NCI-H82 (cell line): ENCODE measurements at regions not wholly inside any gene's neighbourhood (a gene's known extent, or its start where the extent isn't known, plus 50 kb on each side); places are given as distances from the start of the nearest gene placed in this dataset.

Experiments used
- DNase-seq: peaks from one replicate; lab custom pipeline; 2025; lab: John Stamatoyannopoulos, UW

DNA sequence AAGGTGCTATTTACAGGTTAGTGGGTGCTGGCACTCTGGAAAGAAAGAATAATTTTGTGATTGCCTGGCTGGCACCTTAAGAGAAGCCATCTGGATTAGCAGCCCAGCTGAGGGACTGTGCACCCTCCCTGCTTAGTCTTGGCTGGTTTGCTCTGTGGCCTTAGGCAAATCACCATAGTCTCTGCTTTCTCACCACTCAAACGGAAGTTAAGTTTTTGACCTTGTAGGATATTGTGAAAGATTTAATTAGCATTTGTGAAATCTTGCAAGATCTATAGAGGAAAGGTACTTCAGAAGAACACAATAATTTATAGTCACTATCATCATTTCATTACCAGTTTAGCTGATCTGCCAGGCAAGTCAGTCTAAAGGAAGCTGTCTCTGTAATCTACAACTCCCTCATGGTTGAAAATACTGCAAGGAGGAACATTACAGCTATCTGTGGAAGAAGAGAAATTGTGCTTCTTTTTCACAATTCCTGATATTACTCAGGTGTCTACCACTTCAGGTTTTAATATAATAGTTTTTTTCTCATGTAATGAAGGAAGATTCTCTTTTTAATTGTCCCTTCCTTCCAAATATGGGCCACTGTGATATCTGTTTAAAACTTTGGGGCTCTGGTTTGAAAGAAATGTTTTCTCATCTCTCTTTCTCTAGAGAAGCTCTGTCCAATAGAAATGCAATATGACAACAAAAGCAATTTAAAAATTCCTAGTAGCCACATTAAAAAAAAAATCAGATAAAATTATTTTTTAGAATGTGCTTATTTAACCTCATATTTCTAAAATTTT is 219.6 kb downstream of the PTEN start:
- DNase-seq: peak; percentile 3

DNA sequence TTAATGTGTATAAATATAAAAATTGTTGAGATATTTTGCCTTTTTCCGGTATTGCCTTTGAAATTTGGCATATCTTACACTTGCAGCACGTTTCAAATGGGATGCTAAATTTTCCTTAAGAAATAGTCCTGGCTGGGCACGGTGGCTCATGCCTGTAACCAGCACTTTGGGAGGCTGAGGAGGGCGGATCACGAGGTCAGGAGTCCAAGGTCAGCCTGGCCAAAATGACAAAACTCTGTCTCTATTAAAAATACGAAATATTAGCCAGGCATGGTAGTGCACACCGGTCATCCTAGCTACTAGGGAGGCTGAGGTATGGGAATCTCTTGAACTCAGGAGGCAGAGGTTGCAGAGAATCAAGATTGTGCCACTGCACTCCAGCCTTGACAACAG is 220.2 kb downstream of the PTEN start:
- DNase-seq: no peak

DNA sequence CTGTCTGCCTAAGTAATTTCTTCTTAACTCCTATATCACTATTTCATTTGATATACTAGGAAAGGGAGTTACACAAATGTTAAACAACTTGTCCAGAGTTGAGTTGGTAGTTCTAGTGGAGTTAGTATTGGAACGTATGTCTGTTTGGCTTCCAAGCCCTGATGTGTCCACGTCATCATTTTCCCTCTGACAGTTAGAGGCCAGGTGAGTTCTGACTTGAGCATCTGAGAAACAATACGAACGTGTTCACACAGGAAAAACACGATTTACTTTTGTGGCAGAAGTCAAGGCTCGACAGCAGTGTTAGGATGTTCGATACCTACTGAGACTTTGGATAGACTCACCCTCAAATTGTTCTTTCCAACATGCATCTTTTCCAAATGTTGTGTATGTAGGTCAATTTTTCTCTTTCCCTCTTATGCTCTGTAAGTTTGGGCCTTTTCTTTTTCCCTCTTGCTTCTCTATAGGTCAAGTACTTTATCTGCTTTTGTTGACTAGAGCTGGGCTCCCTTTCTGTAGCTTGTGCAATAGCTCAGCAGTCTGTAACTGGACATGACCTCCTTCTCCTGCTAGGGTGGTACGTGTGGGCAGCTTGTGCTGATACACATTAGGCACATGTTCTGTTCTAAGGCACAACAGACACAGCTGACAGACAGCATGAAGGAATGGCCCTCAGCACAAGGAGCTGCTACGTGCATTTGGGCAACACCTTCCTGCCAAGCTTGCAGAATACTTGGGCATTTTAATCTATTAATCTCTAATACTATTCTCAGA is 222.9 kb downstream of the PTEN start:
- DNase-seq: no peak

DNA sequence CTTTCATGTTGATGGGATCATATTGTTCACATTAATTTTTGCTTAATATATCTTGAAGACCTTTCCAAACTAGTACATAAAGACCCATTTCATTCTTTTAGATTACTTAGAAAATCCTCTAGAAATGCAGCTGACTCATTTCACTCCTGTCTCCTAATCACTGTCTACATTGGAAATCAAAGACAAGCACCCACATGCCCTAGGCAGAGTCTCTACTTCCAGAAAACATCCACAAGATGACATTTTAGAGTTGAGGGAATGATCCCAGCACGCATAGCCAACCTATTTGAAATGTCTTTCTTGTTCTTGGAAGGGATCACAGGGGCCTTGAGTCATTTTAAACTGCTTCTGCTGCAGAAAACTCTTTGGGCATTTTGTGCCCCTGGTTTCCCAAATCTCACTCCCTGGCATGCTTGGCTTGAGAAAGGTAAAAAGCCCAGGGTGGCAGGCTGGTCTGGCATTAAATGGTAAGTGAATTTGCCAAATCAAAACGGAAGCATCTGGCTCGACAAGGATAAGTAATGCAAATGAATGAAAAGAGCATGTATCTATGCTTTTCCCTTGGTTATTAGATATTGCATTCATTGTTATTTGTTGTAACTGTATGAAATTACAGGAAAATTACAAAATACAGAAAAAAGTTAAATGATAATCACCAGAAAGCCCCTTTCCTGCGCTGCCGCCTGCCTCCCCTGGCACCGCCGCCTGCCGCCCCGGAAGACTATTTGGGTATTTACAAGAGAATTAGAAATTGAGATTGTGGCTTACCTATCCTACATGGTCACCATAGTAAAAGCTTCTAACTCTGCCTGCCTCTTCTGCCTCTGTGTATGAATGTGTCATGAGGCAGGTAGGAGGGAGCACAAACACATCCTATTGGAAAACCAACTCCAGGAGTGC is 225.3 kb downstream of the PTEN start:
- DNase-seq: no peak

DNA sequence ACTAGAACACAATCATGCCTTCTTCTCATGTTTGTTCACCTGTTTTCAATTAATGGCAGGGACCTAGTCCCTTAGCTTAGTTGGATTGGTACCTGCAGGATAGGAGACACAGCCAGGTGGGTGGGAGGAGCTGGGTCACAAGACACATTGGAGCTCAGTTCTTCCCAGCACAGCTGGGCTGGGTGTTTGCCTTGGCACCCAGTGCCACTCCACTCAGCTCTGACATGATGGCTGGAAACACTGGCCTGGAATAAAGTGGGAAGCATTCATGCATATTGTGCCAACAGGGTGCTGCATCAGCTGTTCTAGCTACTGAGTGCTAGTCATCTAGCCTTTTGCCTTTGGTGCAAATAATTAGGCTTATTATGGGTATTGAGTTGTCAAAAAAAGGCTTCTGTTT is 226.1 kb downstream of the PTEN start:
- DNase-seq: no peak

DNA sequence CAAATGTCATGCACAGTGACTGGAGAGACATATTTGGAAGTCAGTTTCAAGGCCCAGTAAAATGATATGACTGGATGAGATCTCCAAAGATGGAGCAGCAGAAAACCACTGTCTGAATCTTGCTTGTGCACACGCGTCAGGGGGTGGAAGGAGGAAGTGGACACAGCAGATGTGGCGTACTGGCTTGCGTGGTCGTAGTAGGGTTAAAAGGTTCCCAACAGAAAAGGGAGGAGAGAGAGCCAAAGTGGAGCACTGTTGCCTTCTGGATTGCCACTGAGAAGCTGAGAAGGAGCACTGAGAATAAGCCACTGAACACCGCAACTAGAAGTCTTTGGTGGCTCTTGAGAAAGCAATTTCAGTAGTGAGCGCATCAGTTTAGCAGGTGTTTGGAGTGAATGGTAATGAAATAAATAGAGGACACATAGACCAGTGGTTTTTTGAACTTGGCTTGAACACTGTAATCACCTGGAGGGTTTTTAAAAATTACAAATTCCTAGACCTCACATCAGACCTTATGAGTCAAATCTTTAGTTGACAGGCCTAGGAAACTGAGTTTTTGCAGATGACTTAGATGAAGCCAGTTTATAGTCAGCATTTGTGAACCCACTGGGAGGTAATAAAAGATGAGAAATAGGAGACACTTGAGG is 227.3 kb downstream of the PTEN start:
- no peak for DNase-seq

DNA sequence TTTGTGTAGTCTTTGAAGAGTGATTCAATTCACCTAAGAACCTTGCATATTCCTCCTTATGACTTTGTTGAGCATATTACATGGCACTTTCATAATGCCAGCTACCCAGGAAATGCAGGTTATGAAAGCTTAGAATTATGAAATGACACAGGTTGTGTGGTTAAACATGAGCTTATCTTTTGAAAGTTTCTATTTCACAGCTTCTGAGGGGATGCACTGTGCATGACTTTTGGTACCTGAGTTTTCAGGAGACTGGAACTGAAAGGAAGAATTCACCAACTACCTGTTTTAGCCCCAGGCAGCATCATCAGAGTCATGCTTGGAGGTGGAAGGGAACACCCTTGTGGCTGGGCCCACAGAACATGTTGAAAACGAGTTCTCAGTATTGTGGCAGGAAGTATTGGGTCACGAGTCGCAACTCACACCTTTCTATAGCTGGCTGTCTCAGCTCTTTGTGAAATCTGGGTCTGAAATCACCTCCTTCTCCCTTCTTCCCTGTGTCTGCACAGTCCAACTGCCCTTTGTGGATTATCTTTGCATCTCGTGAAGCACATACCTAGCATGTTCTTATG is 228.2 kb downstream of the PTEN start:
- DNase-seq: no peak

DNA sequence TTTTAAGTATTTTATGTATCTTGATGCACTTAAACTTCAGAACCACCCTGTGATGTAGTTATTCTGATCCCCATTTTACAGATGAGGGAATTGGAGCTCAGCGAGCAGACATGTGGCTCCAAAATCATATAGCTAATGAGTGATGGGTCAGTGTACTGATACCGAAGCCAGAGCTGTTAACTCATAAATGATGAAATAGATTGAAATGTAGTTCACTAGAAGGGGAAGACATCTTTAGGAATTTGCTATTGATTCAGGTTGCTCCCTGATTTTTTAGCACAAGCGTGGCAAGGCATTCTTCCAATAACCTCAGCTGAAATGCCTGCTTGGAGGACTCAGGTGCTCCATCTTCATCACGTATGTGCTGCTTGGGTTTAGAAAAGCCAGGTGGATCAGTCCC is 228.8 kb downstream of the PTEN start:
- DNase-seq: no peak

DNA sequence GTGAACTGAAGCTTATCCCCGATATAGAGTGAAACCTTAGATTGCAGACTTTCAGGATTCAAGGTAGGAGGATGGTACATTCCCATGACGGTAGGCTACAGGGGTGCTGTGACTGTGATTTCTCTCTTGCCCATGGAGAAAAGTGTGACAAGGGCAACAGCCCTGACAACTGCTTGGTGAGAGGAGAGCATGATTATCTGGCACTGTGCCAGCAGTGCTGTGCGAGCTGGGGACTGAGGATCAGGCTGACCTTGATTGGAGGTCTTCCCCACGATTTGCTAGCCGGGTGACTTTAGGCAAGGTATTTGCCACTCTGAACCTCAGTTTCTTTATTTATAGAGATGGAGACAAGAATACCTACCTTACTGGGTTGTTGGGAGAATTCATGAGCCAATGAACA is 229.5 kb downstream of the PTEN start:
- peak; percentile 84 for DNase-seq

DNA sequence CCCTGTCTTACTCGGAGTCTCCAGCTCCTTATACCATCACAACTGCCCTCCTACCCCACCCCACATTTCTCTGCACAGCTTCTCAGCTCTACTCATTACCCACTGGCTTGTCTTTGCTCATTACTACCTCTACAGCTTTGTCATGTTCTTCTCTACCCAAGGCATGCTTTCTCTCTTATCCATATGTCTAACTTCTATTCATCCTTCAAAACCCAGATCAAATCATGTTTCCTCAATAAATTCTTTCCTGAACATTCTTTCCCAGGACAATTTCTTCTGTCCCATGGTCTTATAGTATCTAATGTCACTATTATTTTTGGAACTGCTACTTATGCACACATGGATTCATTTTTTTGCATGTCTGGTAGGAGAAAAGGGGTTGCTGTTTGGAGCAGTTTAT is 231.4 kb downstream of the PTEN start:
- DNase-seq: no peak

DNA sequence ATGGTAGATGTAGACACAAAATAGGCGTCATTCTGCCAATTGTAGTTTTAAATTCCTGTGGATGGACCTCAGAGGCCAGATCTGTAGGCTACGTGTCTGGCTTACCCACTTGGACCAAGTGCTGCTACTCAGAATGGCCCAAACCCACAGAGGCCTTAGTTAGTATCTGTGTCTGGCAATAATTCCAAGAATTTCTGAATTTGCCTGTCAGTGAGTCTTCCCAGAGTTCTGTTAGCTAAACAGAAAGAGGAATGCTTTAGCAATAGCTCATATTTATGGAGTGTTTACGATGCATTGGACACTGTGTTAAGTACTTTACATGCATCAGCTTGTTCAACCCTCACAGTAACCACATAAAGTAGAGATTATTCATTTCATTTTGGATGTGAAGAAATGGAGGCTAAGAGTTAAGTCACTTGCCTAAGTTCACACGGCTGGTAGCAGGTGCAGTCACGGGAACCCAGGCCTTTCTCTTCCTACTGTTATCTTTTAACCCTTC is 231.8 kb downstream of the PTEN start:
- no peak for DNase-seq

DNA sequence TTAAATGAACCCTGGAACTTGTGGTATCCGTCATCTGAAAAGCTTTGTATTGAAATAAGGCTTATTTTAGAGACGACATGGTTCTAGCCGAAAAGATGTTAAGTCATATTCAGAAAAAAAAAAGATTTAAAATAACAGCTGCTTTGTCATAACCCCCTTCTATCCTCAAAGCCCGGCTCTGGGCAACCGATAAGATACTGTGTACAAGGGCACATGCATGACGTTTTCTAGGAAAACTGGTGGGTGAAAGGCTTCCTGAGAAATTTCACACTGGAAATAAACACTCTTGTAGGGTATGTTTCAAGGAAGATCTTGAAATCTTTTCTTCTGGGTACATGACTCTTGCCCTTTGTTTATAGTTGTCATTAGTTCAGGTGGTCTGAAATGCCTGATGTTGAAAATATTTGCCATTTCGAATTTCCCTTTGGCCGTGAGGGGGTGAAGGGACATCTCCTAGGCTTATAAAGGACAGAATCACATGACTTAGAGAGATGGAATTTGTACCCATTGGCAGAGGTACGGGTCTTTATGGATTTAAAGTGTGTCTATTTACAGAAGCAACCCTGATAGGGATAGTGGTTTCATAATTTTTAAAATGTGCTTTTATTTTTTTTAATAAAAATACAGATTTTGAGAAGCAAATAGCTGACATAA is 232.5 kb downstream of the PTEN start:
- DNase-seq: no peak

DNA sequence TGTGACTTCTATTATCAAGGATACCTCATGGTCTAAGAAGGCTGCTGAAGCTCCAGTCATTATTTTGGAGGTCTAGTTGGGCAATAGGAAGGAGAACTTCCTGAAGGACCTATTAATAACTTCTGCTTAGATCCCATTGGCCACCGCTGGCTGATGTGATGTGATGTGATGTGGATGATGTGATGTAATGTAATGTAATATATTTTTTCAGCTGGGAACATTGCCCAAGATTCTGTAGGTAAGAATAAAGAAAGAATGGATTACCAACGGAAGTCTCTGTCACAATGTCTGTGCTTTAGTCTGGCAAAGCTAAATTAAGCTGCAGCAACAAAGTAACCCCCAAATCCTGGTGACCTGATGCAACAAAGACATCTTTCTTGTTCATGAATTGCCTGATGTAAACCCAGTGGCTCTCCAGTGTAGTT is 233.7 kb downstream of the PTEN start:
- no peak for DNase-seq

DNA sequence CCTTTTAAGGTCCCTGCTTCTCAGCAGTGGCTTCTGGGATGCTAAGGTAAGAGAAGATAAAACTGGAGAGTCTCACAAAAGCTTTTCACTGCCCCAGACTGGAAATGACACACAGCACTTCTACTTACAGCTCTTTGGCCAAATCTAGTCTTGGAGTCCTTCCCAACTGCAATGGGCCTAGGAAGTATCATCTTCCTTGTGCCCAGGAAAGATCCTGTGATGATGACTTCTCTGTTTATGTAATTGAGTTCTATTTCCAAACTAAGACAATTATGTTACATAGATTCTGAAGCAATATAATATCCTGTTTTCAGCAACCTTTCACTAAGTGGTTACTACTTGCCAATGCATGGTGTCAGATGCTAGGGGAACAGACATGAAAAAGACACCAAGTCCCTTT is 234.1 kb downstream of the PTEN start:
- DNase-seq: no peak

DNA sequence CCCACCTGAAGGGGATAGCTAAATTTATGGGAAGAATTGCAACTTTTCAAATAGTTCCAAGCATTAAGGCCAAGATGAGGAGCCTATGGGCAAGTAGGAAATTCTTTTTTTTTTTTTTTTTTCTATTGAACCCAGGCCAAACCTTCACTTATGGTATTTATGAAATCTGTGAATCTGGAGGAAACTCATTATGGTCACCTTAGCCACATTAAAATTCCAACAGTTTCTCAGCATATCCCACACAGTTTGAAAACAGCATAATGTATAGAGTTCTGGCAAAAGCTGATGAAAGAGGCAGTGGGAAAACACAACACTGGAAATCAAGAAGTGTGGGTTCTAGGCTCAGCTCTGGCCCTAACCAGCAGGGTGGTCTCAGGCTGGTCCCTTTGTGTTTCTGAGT is 236.9 kb downstream of the PTEN start:
- DNase-seq: no peak

DNA sequence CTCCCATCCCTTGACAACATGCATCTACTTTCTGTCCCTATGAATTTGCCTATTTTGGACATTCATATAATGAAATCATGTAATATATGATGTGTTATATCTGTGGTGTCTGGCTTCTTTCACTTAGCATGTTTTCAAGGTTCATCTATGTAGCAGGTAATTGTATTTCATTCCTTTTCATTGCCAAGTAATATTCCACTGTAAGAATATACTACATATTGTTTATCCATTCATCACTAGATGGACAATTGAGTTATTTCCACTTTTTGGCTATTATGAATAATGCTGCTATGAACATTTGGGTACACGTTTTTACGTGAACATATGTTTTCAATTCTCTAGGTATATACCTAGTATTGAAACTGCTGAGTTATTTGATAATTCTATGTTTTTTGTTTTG is 238.2 kb downstream of the PTEN start:
- DNase-seq: no peak

DNA sequence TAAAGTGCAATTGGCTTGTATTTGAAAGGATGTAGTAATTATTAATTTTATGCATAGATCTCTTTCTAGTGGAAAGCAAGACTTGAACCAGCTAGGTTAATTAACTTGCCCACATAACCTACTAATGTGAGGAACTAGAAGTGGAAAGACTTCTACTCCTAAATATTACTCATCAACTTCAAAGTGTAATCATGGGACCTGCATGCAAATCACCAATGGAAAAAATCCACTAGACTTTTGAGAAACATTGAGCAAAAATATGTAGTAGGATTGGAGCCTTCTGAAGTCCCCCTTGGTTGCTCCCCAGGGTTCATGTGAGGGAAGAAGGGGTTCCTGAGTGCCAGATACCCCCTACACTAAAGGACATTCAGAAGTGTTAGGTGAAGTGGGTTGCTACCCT is 240.2 kb downstream of the PTEN start:
- DNase-seq: no peak

DNA sequence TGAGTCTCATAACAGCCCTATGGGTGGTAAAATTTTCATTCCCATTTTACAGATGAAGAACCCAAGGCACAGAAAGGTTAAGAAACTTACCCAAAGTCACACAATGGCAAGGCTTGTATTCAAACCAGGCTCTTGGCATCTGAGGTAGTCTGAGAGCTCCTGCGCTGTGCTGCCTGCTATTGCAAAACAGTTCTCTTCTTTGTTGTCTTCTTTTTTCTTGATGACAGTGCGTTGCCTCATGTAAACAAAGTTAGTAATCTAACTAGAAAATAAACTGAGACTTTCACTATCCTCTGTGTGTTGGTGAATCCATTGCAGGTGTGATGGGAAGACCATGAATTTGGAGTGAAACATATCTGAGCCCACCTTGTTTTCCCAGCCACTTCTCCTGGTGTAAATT is 240.8 kb downstream of the PTEN start:
- no peak for DNase-seq

DNA sequence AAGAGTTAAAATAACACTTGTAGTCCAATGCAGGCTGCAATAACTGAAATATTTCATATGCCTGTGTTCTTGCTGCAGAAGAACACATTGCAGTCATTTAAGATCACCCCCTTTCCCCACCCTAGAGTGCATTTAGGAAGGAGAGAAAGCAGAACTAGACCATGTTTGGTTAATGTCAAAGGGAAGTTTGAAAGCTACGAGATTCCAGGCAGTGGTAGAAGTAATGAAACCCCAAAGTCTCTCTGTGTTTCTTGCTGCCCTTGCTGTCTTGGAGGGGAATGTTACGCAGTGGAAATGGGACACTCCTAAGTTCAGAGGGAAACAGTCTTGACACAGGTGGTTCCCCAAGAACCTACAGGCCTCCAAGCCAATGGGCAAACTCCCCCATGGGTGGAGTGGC is 242.9 kb downstream of the PTEN start:
- no peak for DNase-seq

DNA sequence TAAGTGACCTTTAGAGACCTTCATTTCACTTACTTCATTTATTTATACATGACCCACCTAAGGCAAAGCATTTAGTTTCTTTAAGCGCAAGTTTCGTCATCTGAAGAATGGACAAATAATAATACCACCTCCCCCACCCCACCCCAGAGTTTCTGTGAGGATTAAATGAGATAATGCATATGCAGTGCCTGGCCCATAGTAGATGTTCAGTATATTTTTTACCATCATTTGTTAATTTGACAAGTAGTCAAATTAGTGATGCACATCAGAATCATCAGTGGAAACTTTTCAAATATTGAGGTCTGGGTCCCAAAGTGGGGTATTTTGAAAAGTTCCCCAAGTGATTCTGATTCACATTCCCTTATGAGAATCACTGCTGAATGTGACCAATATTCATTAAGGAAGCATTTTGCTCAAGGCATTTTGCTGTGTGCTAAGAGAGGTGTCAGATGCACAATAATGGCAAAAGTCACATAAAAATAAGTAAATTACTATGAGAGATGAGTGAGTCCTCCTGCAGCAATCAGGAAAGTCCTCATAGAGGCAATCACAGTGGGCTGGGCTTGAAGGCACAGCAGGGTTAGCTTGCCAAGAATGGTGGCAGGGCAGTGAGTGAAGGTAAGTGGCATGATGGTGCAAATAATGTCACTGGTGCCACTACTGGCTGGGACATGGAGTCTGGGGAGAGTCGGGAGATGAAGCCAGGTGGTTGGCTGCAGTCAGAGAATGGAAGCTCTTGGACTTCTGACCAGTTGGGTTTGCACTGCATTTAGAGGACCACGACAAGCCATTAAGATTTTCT is 244.1 kb downstream of the PTEN start:
- DNase-seq: no peak
